Fibroblast of lung (primary cell): ENCODE measurements at regions not wholly inside any gene's neighbourhood (a gene's known extent, or its start where the extent isn't known, plus 50 kb on each side); places are given as distances from the start of the nearest gene placed in this dataset.
A peak's percentile ranks its signal among the peaks of the same experiment; 100 is the strongest.

Source experiments
- DNase-seq, 2 donors: peaks; one replicate each; pipeline versions ENCODE4 v3.0.0 to v3.0.0-alpha.2; 2010; ENCODE audit warnings: low read depth in 2 of 2
- H2AFZ ChIP-seq: 2 replicates; pipeline ENCODE4 v1.5.1; 2012; ENCODE audit warnings: low read length, control low read depth, inconsistent platforms
- H3K27ac ChIP-seq: 2 replicates; pipeline ENCODE4 v1.5.1; 2011; ENCODE audit warnings: low read length, control low read depth; ENCODE audit not compliant: insufficient read depth
- H3K27me3 ChIP-seq: 2 replicates; pipeline ENCODE4 v1.5.1; 2011; ENCODE audit warnings: mild to moderate bottlenecking, low read length; ENCODE audit not compliant: control insufficient read depth, insufficient read depth
- H3K36me3 ChIP-seq: 2 replicates; pipeline ENCODE4 v1.5.1; 2011; ENCODE audit warnings: low read length; ENCODE audit not compliant: control insufficient read depth, insufficient read depth
- H3K4me1 ChIP-seq: 2 replicates; pipeline ENCODE4 v1.5.1; 2011; ENCODE audit warnings: low read length; ENCODE audit not compliant: control insufficient read depth, insufficient read depth; ENCODE audit errors: extremely low read depth
- H3K4me2 ChIP-seq: 2 replicates; pipeline ENCODE4 v1.5.1; 2011; ENCODE audit warnings: low read length, control low read depth; ENCODE audit not compliant: insufficient read depth; ENCODE audit errors: extremely low read depth
- H3K4me3 ChIP-seq, 4 experiments: fragments of 200-600 bp in 1 of 4; sonication (generic) in 1 of 4; replicated peaks in 1 of 4; 2 replicates each; pipeline ENCODE4 v1.5.1; 2011 to 2016; ENCODE audit warnings: low read length in 4 of 4, low read depth in 3 of 4, mild to moderate bottlenecking in 3 of 4, control low read depth in 2 of 4, inconsistent platforms in 1 of 4, mixed read lengths in 1 of 4; ENCODE audit not compliant: insufficient read depth in 1 of 4; ENCODE audit errors: control extremely low read depth in 1 of 4
- H3K79me2 ChIP-seq: 2 replicates; pipeline ENCODE4 v1.5.1; 2012; ENCODE audit warnings: mild to moderate bottlenecking, low read length, inconsistent platforms; ENCODE audit not compliant: control insufficient read depth, insufficient read depth
- H3K9ac ChIP-seq: 2 replicates; pipeline ENCODE4 v1.5.1; 2011; ENCODE audit warnings: mild to moderate bottlenecking, low read length, control low read depth; ENCODE audit not compliant: insufficient read depth
- H3K9me3 ChIP-seq: 2 replicates; pipeline ENCODE4 v1.5.1; 2012; ENCODE audit warnings: low read depth, low read length; ENCODE audit not compliant: control insufficient read depth, insufficient read depth
- H4K20me1 ChIP-seq: 2 replicates; pipeline ENCODE4 v1.5.1; 2011; ENCODE audit warnings: low read length; ENCODE audit not compliant: control insufficient read depth, insufficient read depth; ENCODE audit errors: extremely low read depth
- CTCF ChIP-seq, 2 donors: IDR thresholded peaks in 1 of 2; conservative IDR thresholded peaks in 1 of 2; 1 replicate in 1 of 2; 2 replicates in 1 of 2; pipeline ENCODE4 v1.5.1; 2011 to 2012; ENCODE audit warnings: low read length in 2 of 2, control low read depth in 1 of 2, inconsistent platforms in 1 of 2, low read depth in 1 of 2, mild to moderate bottlenecking in 1 of 2
- EZH2 ChIP-seq: IDR thresholded peaks from 2 replicates; pipeline ENCODE4 v1.5.1; 2012; ENCODE audit warnings: low read length, control low read depth, mild to moderate bottlenecking; ENCODE audit errors: missing control alignments

DNA sequence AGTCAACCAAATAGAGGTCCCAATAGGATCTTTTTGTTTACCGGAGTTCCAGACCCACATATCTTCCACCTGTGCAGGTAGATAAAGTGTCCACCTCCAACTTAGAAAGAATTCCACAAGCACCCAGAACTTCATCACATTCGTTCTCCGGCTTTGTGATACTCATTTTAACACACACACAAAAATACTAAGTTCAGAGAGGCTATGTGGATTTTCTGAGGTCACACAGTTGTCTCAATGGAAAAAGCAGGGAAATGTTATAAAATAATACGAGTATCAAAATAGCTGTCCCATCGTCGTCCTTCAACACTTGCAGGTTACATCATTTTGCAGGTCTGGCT, 137.5 kb downstream of the TMCO5A start:
- Histone ChIP-seq H3K79me2 (no peaks in the 10 kb centered on the region), H3K9ac (no peak overlapping the region), H2AFZ (peak overlapping the region; percentile 49), H4K20me1 (no peaks in the 10 kb centered on the region), H3K4me2 (peak overlapping the region; percentile 87), H3K4me3 (peak overlapping the region in 2 of 4 experiments; percentile 44 to 55), H3K36me3 (no peaks in the 10 kb centered on the region), H3K27ac (peak overlapping the region; percentile 74), H3K9me3 (no peaks in the 10 kb centered on the region), H3K4me1 (peaks cover 10% of the 10 kb centered on the region), H3K27me3 (no peaks in the 10 kb centered on the region)
- no peak for DNase-seq
- TF ChIP-seq CTCF (conservative IDR thresholded peaks at IDR 0.05 in 1 of 2, IDR thresholded peaks at IDR 0.05 in 1 of 2; ENCODE audit: low read depth in 1 of 2, low read length in 2 of 2) = no peak
- TF ChIP-seq EZH2 = no peak

DNA sequence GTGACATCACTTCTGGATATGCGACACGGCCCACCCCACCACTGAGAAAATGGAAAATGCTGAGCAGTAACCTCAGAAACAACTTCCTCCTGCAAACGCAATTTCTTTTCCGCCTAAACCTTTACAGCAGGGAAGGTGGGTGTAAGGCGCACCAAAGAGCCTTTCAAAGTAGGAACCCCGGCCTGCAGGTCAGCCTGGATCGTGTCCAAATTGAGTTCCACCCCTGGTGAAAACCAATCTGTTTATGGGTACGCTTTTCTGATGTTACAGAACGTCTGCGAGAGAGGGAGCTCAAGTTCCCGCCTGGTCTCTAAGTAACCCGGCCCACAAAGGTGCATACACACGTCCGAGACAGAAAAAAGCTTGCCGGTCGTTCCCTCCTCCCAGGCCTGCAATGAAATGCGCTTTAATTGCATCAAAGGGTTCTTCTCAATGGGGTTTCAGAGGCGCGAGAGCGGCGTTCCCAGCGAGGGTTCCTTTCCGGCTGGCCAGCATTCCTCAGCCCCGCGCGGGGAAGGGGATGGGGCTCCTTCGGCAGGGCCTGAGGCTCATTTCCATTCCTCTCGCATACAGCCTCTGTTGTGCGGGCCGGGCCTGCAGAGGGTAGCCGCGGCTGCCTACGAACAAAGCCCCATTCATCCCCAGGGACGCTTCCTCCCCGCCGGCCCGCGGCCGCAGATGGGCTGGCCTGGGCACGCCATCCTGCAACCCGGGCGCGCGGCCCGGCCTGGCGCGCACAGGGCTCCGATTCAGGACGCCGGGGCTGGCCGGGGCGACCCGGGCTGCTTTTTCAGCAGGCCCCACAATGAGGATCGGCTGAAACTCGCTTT, 138.1 kb downstream of the TMCO5A start:
- TF ChIP-seq CTCF (conservative IDR thresholded peaks at IDR 0.05 in 1 of 2, IDR thresholded peaks at IDR 0.05 in 1 of 2; ENCODE audit: low read depth in 1 of 2, low read length in 2 of 2) (peak in 1 of 2 donors; percentile 31), EZH2 (no peak)
- H3K4me3 ChIP-seq = peak overlapping the region in 3 of 4 experiments; percentile 12 to 55 (median 44)
- peak overlapping the region; percentile 61 for H2AFZ ChIP-seq
- H4K20me1 ChIP-seq = no peaks in the 10 kb centered on the region
- H3K27ac ChIP-seq = peak overlapping the region; percentile 74
- peaks cover 10% of the 10 kb centered on the region for H3K4me1 ChIP-seq
- H3K36me3 ChIP-seq = no peaks in the 10 kb centered on the region
- no peaks in the 10 kb centered on the region for H3K27me3 ChIP-seq
- H3K79me2 ChIP-seq = no peaks in the 10 kb centered on the region
- H3K9ac ChIP-seq = peak overlapping the region; percentile 73
- H3K9me3 ChIP-seq = no peaks in the 10 kb centered on the region
- DNase-seq = peak; percentile 81 to 82
- peak overlapping the region; percentile 87 for H3K4me2 ChIP-seq

DNA sequence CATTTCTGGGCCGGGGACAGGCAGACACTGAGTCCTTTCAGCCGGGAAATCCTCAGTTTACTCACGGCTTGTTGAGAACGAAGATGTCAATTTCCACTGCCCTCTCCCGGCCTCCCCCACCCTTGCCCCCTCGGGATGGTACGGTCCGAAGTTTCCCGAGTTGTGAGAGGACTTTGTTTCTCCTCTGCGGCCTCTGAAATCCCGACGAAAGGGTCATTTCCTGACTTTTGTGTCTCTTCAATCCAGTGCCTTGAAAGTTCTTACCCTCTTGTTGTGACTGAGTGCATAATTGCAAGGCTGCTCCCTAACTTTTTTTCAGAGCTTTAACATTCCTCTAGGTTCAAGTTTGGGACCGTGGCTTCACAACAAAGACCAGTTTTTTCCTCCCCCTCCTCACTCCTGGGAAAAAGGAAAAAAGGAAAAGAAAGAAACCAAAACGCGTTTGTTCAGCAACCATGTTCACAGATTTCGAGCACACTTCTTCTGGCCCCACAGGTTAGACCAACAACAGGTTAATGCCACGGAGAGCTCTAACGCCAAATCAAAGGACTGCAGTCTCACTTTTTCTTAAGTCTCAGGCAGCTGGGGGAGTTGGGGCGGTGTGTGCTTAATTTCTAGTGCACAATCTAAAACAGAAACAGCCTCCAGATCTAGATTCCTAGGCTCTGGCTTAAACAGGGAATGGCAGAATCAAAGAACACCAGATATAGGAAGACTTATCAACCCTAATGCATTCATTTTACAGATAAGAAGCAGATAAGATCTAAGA, 138.9 kb downstream of the TMCO5A start:
- Histone ChIP-seq H3K36me3 (no peaks in the 10 kb centered on the region), H2AFZ (peak overlapping the region; percentile 61), H3K79me2 (no peaks in the 10 kb centered on the region), H3K9ac (peak overlapping the region; percentile 73), H3K4me2 (peak overlapping the region; percentile 87), H3K27me3 (no peaks in the 10 kb centered on the region), H3K27ac (peak overlapping the region; percentile 74), H4K20me1 (no peaks in the 10 kb centered on the region), H3K9me3 (no peaks in the 10 kb centered on the region), H3K4me3 (peak overlapping the region in 3 of 4 experiments; percentile 12 to 55 (median 35)), H3K4me1 (peaks cover 10% of the 10 kb centered on the region)
- no peak for TF ChIP-seq EZH2
- no peak for TF ChIP-seq CTCF (conservative IDR thresholded peaks at IDR 0.05 in 1 of 2, IDR thresholded peaks at IDR 0.05 in 1 of 2; ENCODE audit: low read depth in 1 of 2, low read length in 2 of 2)
- peak; percentile 35 to 60 for DNase-seq
